ENCODE measurements at regions not wholly inside any gene's neighbourhood (a gene's known extent, or its start where the extent isn't known, plus 50 kb on each side); places are given as distances from the start of the nearest gene placed in this dataset.

- H3K36me3 Mint-ChIP-seq (ENCODE audit: low read depth), result peaks cover 2% of the 10 kb centered on the region
- ChIA-PET POLR2A (interaction anchor here (1.9 to 6.2 kb wide), 4 partner anchors 12 to 20 kb away, joined by 6 to 45 read pairs (median 8); no protein-coding TSS in a partner anchor), CTCF (interaction anchor here (1.2 kb wide), 1 partner anchor 19 kb away, joined by 3 read pairs; no protein-coding TSS in a partner anchor)
- H3K4me1 Mint-ChIP-seq (ENCODE audit: low read depth), result peaks cover 54% of the 10 kb centered on the region
- ATAC-seq, result no peak
- DNase-seq, result no peak
- H3K27me3 Mint-ChIP-seq (ENCODE audit: low read depth), result no peaks in the 10 kb centered on the region
- peak overlapping the region; percentile 15 for H3K27ac Mint-ChIP-seq
- peak overlapping the region; percentile 15 for H3K4me3 Mint-ChIP-seq
- no peaks in the 10 kb centered on the region for H3K9me3 Mint-ChIP-seq (ENCODE audit: insufficient read depth)
Measured at GRCh38 chr22:46055911-46056545, 79.1 kb upstream of the WNT7B start.

- POLR2A ChIA-PET, result interaction anchor here (2.3 to 6.2 kb wide), 3 partner anchors 13 to 21 kb away, joined by 6 to 45 read pairs (median 10); no protein-coding TSS in a partner anchor
- H3K4me1 Mint-ChIP-seq (ENCODE audit: low read depth), result peaks cover 51% of the 10 kb centered on the region
- CTCF ChIA-PET, result interaction anchor here (2.1 kb wide), 1 partner anchor 51 kb away, joined by 12 read pairs; no protein-coding TSS in a partner anchor
- no peak overlapping the region for H3K4me3 Mint-ChIP-seq
- no peak overlapping the region for H3K27ac Mint-ChIP-seq
- H3K36me3 Mint-ChIP-seq (ENCODE audit: low read depth), result peaks cover 2% of the 10 kb centered on the region
- H3K27me3 Mint-ChIP-seq (ENCODE audit: low read depth), result no peaks in the 10 kb centered on the region
- DNase-seq, result no peak
- ATAC-seq, result no peak
- no peaks in the 10 kb centered on the region for H3K9me3 Mint-ChIP-seq (ENCODE audit: insufficient read depth)
Measured at GRCh38 chr22:46056546-46057245, 79.7 kb upstream of the WNT7B start.

- Mint-ChIP-seq H3K27ac (peak overlapping the region; percentile 82), H3K9me3 (ENCODE audit: insufficient read depth) (no peaks in the 10 kb centered on the region), H3K4me3 (peak overlapping the region; percentile 54), H3K4me1 (ENCODE audit: low read depth) (peaks cover 49% of the 10 kb centered on the region), H3K36me3 (ENCODE audit: low read depth) (peaks cover 2% of the 10 kb centered on the region), H3K27me3 (ENCODE audit: low read depth) (no peaks in the 10 kb centered on the region)
- DNase-seq (no peak), ATAC-seq (no peak)
- ChIA-PET CTCF (interaction anchor here (0.9 to 2.1 kb wide), 2 partner anchors 52 to 59 kb away, joined by 3 to 12 read pairs; no protein-coding TSS in a partner anchor), POLR2A (interaction anchor here (1.5 to 2.3 kb wide), 3 partner anchors 12 to 13 kb away, joined by 3 to 10 read pairs (median 6); no protein-coding TSS in a partner anchor)
Measured at GRCh38 chr22:46057246-46058090, 80.5 kb upstream of the WNT7B start.

GRCh38 chr22:46058091-46058420, 81.1 kb upstream of the WNT7B start:
- no peaks in the 10 kb centered on the region for H3K27me3 Mint-ChIP-seq (ENCODE audit: low read depth)
- H3K4me1 Mint-ChIP-seq (ENCODE audit: low read depth), result peaks cover 44% of the 10 kb centered on the region
- ChIA-PET POLR2A (interaction anchor here (1.5 to 2.3 kb wide), 3 partner anchors 11 to 13 kb away, joined by 3 to 10 read pairs (median 6); no protein-coding TSS in a partner anchor), CTCF (interaction anchor here (0.9 to 2.1 kb wide), 3 partner anchors 52 to 64 kb away, joined by 3 to 12 read pairs (median 3); no protein-coding TSS in a partner anchor)
- DNase-seq, result peak; percentile 55
- H3K9me3 Mint-ChIP-seq (ENCODE audit: insufficient read depth), result no peaks in the 10 kb centered on the region
- peak overlapping the region; percentile 54 for H3K4me3 Mint-ChIP-seq
- ATAC-seq, result peak; percentile 77
- peak overlapping the region; percentile 82 for H3K27ac Mint-ChIP-seq
- peaks cover 2% of the 10 kb centered on the region for H3K36me3 Mint-ChIP-seq (ENCODE audit: low read depth)

GRCh38 chr22:46058591-46059519, 81.9 kb upstream of the WNT7B start:
- H3K36me3 Mint-ChIP-seq (ENCODE audit: low read depth), result peaks cover 2% of the 10 kb centered on the region
- H3K27me3 Mint-ChIP-seq (ENCODE audit: low read depth), result no peaks in the 10 kb centered on the region
- H3K4me1 Mint-ChIP-seq (ENCODE audit: low read depth), result peaks cover 41% of the 10 kb centered on the region
- no peak for DNase-seq
- peak overlapping the region; percentile 78 for H3K27ac Mint-ChIP-seq
- peak overlapping the region; percentile 43 for H3K4me3 Mint-ChIP-seq
- no peaks in the 10 kb centered on the region for H3K9me3 Mint-ChIP-seq (ENCODE audit: insufficient read depth)
- CTCF ChIA-PET, result interaction anchor here (1.0 to 2.1 kb wide), 2 partner anchors 53 to 64 kb away, joined by 3 to 12 read pairs; no protein-coding TSS in a partner anchor
- no peak for ATAC-seq
- POLR2A ChIA-PET, result interaction anchor here (1.5 to 1.8 kb wide), 2 partner anchors 12 to 14 kb away, joined by 3 to 6 read pairs; no protein-coding TSS in a partner anchor

GRCh38 chr22:46060292-46061123, 83.5 kb upstream of the WNT7B start:
- Mint-ChIP-seq H3K4me3 (no peak overlapping the region), H3K9me3 (ENCODE audit: insufficient read depth) (no peaks in the 10 kb centered on the region), H3K27me3 (ENCODE audit: low read depth) (no peaks in the 10 kb centered on the region), H3K27ac (no peak overlapping the region), H3K4me1 (ENCODE audit: low read depth) (peaks cover 31% of the 10 kb centered on the region), H3K36me3 (ENCODE audit: low read depth) (no peaks in the 10 kb centered on the region)
- POLR2A ChIA-PET, result no interaction called here
- DNase-seq (no peak), ATAC-seq (no peak)
- CTCF ChIA-PET, result interaction anchor here (1.0 kb wide), 1 partner anchor 54 kb away, joined by 4 read pairs; no protein-coding TSS in a partner anchor

- H3K4me1 Mint-ChIP-seq (ENCODE audit: low read depth), result peaks cover 27% of the 10 kb centered on the region
- no peaks in the 10 kb centered on the region for H3K9me3 Mint-ChIP-seq (ENCODE audit: insufficient read depth)
- POLR2A ChIA-PET, result no interaction called here
- no peaks in the 10 kb centered on the region for H3K36me3 Mint-ChIP-seq (ENCODE audit: low read depth)
- DNase-seq (no peak), ATAC-seq (no peak)
- H3K4me3 Mint-ChIP-seq, result no peak overlapping the region
- CTCF ChIA-PET, result no interaction called here
- no peaks in the 10 kb centered on the region for H3K27me3 Mint-ChIP-seq (ENCODE audit: low read depth)
- H3K27ac Mint-ChIP-seq, result no peak overlapping the region
Measured at GRCh38 chr22:46061124-46061500, 84.2 kb upstream of the WNT7B start.

- POLR2A ChIA-PET, result no interaction called here
- ATAC-seq (no peak), DNase-seq (no peak)
- H3K36me3 Mint-ChIP-seq (ENCODE audit: low read depth), result no peaks in the 10 kb centered on the region
- H3K27me3 Mint-ChIP-seq (ENCODE audit: low read depth), result no peaks in the 10 kb centered on the region
- CTCF ChIA-PET, result interaction anchor here (1.3 kb wide), 1 partner anchor 25 kb away, joined by 3 read pairs; no protein-coding TSS in a partner anchor
- H3K4me3 Mint-ChIP-seq, result no peak overlapping the region
- no peaks in the 10 kb centered on the region for H3K9me3 Mint-ChIP-seq (ENCODE audit: insufficient read depth)
- H3K4me1 Mint-ChIP-seq (ENCODE audit: low read depth), result peaks cover 22% of the 10 kb centered on the region
- H3K27ac Mint-ChIP-seq, result no peak overlapping the region
Measured at GRCh38 chr22:46061501-46062231, 84.7 kb upstream of the WNT7B start.

- no peak for ATAC-seq
- no peaks in the 10 kb centered on the region for H3K9me3 Mint-ChIP-seq (ENCODE audit: insufficient read depth)
- POLR2A ChIA-PET, result no interaction called here
Measured at GRCh38 chr22:46062232-46062615, 85.3 kb upstream of the WNT7B start.

More at GRCh38 chr22:46062232-46062615, 85.3 kb upstream of the WNT7B start:
- no peak overlapping the region for H3K27ac Mint-ChIP-seq
- no peak for DNase-seq
- peaks cover 17% of the 10 kb centered on the region for H3K4me1 Mint-ChIP-seq (ENCODE audit: low read depth)
- H3K36me3 Mint-ChIP-seq (ENCODE audit: low read depth), result no peaks in the 10 kb centered on the region
- CTCF ChIA-PET, result interaction anchor here (1.3 kb wide), 2 partner anchors 9 to 26 kb away, joined by 3 read pairs; no protein-coding TSS in a partner anchor
- H3K4me3 Mint-ChIP-seq, result no peak overlapping the region
- H3K27me3 Mint-ChIP-seq (ENCODE audit: low read depth), result no peaks in the 10 kb centered on the region
